ENCODE measurements at regions not wholly inside any gene's neighbourhood (a gene's known extent, or its start where the extent isn't known, plus 50 kb on each side); places are given as distances from the start of the nearest gene placed in this dataset.

GRCh38 chr14:46147452-46147851 is 504.1 kb downstream of the RPL10L start:
- no peak for DNase-seq
- no peak for TF ChIP-seq POLR2A (IDR thresholded peaks at IDR 0.05)
- TF ChIP-seq, protein P1, sequence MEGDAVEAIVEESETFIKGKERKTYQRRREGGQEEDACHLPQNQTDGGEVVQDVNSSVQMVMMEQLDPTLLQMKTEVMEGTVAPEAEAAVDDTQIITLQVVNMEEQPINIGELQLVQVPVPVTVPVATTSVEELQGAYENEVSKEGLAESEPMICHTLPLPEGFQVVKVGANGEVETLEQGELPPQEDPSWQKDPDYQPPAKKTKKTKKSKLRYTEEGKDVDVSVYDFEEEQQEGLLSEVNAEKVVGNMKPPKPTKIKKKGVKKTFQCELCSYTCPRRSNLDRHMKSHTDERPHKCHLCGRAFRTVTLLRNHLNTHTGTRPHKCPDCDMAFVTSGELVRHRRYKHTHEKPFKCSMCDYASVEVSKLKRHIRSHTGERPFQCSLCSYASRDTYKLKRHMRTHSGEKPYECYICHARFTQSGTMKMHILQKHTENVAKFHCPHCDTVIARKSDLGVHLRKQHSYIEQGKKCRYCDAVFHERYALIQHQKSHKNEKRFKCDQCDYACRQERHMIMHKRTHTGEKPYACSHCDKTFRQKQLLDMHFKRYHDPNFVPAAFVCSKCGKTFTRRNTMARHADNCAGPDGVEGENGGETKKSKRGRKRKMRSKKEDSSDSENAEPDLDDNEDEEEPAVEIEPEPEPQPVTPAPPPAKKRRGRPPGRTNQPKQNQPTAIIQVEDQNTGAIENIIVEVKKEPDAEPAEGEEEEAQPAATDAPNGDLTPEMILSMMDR (IDR thresholded peaks at IDR 0.05), result no peak
- Histone ChIP-seq H3K27me3 (no peaks in the 10 kb centered on the region), H3K27ac (no peak overlapping the region), H3K4me3 (no peak overlapping the region), H3K4me1 (no peaks in the 10 kb centered on the region), H3K9me3 (no peaks in the 10 kb centered on the region), H3K36me3 (replicated peaks in 1 of 2; ENCODE audit: insufficient read depth in 1 of 2, low read depth in 2 of 2) (no peaks in the 10 kb centered on the region)
- intact Hi-C loops (cut with DNase I), result no loop called here
- no peak for ATAC-seq

DNA sequence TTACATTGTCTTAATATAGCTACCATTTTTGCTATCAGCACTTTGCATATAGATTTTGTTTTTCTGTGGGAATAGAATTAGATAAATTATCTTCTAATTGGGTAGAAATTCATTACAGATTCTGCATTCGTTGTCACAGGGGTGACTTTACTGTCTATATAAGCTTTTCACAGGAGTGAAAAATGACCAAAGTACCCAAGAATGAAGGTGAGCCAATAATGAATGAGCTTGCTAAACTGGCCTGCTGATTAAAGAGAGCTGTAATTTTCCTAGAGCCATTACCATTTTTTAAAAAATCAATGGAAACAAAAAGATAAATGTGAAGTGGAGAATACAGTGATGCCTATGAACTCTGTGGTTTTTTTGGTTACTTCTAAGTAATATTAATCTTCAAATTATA is 504.6 kb downstream of the RPL10L start:
- no peak for DNase-seq
- no peak overlapping the region for H3K4me3 ChIP-seq
- no peak overlapping the region for H3K27ac ChIP-seq
- intact Hi-C loops (cut with DNase I), result no loop called here
- no peak for TF ChIP-seq POLR2A (IDR thresholded peaks at IDR 0.05)
- TF ChIP-seq, protein P1 (IDR thresholded peaks at IDR 0.05), result no peak
- H3K27me3 ChIP-seq, result no peaks in the 10 kb centered on the region
- no peaks in the 10 kb centered on the region for H3K9me3 ChIP-seq
- H3K4me1 ChIP-seq, result no peaks in the 10 kb centered on the region
- no peak for ATAC-seq
- WGBS, 2 donors, result 4 to 21% methylated on average over 1 of the region's 1 CpG
- H3K36me3 ChIP-seq (replicated peaks in 1 of 2; ENCODE audit: insufficient read depth in 1 of 2, low read depth in 2 of 2), result no peaks in the 10 kb centered on the region

- Histone ChIP-seq H3K4me3 (no peak overlapping the region), H3K27me3 (no peaks in the 10 kb centered on the region), H3K9me3 (no peaks in the 10 kb centered on the region), H3K36me3 (replicated peaks in 1 of 2; ENCODE audit: insufficient read depth in 1 of 2, low read depth in 2 of 2) (no peaks in the 10 kb centered on the region), H3K4me1 (no peaks in the 10 kb centered on the region), H3K27ac (no peak overlapping the region)
- TF ChIP-seq POLR2A (IDR thresholded peaks at IDR 0.05), result no peak
- TF ChIP-seq, protein P1 (IDR thresholded peaks at IDR 0.05), result no peak
- 54 to 58% methylated on average over 2 of the region's 2 CpGs for WGBS, 2 donors
- ATAC-seq (no peak), DNase-seq (no peak)
- intact Hi-C loops (cut with DNase I), result no loop called here
These were observed 511.1 kb downstream of the RPL10L start for GRCh38 chr14:46140445-46140844.

- DNase-seq, result no peak
- Histone ChIP-seq H3K27me3 (no peaks in the 10 kb centered on the region), H3K9me3 (no peaks in the 10 kb centered on the region), H3K36me3 (replicated peaks in 1 of 2; ENCODE audit: insufficient read depth in 1 of 2, low read depth in 2 of 2) (no peaks in the 10 kb centered on the region), H3K27ac (no peak overlapping the region), H3K4me1 (no peaks in the 10 kb centered on the region), H3K4me3 (no peak overlapping the region)
- intact Hi-C loops (cut with DNase I), result no loop called here
- TF ChIP-seq POLR2A (IDR thresholded peaks at IDR 0.05), result no peak
- TF ChIP-seq, protein P1 (IDR thresholded peaks at IDR 0.05), result no peak
- ATAC-seq, result no peak
- 59 to 68% methylated on average over 5 of the region's 5 CpGs for WGBS, 2 donors
These were observed 511.9 kb downstream of the RPL10L start for GRCh38 chr14:46139649-46140048.

GRCh38 chr14:46137786-46138185 is 513.8 kb downstream of the RPL10L start:
- no peak for ATAC-seq
- H3K36me3 ChIP-seq (replicated peaks in 1 of 2; ENCODE audit: insufficient read depth in 1 of 2, low read depth in 2 of 2), result no peaks in the 10 kb centered on the region

More at GRCh38 chr14:46137786-46138185, 513.8 kb downstream of the RPL10L start:
- Histone ChIP-seq H3K27me3 (no peaks in the 10 kb centered on the region), H3K9me3 (no peaks in the 10 kb centered on the region), H3K27ac (no peak overlapping the region), H3K4me3 (no peak overlapping the region), H3K4me1 (no peaks in the 10 kb centered on the region)
- DNase-seq, result no peak
- no peak for TF ChIP-seq POLR2A (IDR thresholded peaks at IDR 0.05)
- TF ChIP-seq, protein P1 (IDR thresholded peaks at IDR 0.05), result no peak
- intact Hi-C loops (cut with DNase I), result no loop called here
